Fibroblast of skin of back (primary cell): ENCODE measurements at regions not wholly inside any gene's neighbourhood (a gene's known extent, or its start where the extent isn't known, plus 50 kb on each side); places are given as distances from the start of the nearest gene placed in this dataset.
A peak's percentile ranks its signal among the peaks of the same experiment; 100 is the strongest.

ENCODE experiments used
- DNase-seq: peaks from one replicate; pipeline ENCODE4 v3.0.0-alpha.2; 2013

GRCh38 chr14:29462772-29463171, 464.9 kb downstream of the PRKD1 start:
- DNase-seq = no peak

GRCh38 chr14:29463727-29464395, 463.8 kb downstream of the PRKD1 start:
- no peak for DNase-seq

GRCh38 chr14:29465095-29465494, 462.6 kb downstream of the PRKD1 start:
- no peak for DNase-seq

DNA sequence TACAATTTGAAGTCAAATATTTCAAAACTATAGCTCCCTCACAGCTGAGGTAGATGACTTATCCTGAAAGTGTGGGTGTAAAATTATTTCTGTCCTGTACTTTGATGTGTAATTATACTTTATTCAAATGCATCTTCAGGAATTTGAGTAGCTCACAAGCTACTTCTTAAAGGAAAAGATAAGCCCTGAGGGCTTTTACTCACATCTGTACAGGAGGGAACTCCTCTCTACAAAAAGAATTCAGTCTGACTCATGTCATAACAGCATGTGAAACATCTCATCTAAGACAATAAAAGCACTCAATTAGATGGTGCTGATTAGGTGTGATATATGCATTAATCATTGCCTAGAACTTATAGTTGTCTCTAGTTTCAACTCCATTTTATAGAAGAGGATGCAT, 452.0 kb downstream of the PRKD1 start:
- DNase-seq = no peak

DNA sequence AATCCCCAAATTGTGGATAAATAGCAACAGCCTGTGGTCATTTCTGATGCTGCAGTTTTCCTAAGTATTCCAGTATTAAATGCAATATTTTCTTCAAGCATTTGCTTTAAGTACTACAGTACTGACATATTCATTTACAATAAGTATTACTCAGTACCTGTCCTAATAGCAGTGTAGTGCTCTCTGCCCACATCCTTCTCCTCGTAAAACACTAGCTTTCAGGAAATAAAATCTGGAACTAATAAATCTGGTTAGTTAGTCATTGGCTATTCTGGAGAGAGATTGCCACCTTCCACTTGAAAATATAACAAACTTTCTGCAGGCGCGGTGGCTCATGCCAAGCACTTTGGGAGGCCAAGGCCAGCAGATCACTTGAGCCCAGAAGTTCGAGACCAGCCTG, 441.5 kb downstream of the PRKD1 start:
- DNase-seq = no peak

DNA sequence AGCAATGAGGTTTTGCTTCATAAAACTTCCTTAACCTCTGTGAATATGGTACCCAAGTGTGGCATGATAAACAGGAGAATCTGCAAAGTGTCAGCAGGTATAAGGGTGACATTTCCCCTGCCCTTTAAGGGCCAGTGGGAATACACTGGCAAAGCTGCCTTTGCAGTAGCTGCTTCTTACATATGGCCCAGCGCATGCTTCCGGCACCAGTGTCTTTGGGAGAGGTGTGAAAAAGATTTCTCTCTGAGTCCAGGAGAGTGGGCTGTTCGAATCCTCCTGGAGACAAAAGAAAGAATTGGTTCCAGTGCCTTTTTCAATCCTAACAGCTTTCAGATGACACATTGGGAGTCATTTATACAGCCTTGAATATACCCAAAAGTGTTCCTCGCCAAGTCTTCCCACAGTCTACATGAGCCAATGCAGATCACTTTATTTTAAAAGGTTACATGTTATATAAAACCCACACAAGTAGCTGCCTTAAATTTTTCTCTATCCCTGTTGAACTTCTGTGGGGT, 437.7 kb downstream of the PRKD1 start:
- DNase-seq = no peak

DNA sequence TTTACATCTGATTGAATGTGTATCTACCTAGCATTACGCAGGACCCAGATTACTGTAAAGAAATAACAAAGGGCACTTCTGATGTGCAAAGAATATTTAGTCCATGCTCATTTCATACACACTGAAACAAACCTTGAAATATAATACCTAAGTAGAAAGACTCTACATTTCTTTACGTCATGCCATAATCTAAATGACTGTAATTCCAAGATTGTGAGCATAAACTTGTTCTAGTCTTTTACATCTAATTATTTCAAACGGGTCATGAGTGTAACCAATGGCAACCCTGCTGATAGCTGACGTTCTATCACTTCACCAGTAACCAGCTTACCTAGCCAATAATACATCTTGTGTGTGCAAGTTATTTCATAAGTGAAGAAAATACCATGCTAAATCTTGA, 433.8 kb downstream of the PRKD1 start:
- no peak for DNase-seq

- DNase-seq = no peak
Observed at GRCh38 chr14:29494312-29494711, 433.3 kb downstream of the PRKD1 start.

DNA sequence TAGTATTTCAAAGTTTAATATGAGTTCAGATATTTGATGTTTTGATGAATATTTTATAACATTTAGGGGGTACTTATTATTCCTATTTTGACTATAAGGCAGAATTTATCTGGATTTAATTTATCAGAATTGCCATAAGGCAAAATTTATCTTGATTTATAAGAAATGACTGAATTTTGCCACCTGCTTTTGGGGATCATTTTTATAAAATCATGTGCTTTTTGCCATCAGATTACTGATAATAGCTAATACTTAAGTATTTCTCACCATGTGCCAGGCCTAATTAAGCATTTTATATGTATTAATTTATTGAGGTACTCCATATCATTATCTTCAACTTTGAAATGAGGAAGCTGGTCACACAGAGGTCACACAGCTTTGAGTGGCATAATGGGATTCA, 423.7 kb downstream of the PRKD1 start:
- no peak for DNase-seq

- DNase-seq = peak; percentile 2
Observed at GRCh38 chr14:29518335-29518734, 409.3 kb downstream of the PRKD1 start.

DNA sequence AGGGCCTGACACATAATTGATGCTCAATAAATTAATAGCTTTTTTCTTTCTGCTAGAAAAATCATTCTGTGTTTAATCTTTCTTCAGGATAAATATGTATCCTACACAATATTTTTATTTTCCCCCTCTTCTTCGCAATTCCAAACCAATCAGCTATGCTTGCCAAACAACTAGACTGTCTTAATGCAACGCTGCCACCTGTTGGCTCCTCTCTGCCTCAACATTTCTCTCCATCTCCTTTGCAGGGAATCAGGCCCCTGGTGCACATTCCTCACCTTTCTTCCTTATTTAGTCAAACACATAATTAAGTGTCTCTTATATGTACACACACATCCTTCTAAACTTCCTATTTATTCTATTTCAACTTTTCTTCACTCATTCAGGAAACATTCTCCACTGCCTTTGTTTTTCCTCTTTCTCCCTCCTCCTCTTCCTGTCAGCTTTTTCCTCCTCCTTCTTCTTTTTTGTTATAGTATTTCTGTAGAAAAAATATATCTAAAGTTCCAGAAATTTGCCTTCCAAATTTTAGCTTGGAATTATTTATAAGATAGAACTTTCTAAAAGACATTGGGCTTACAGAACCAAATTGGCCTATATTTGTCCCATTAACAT, 406.0 kb downstream of the PRKD1 start:
- peak; percentile 3 for DNase-seq
